HCT116 (cell line): ENCODE measurements at regions not wholly inside any gene's neighbourhood (a gene's known extent, or its start where the extent isn't known, plus 50 kb on each side); places are given as distances from the start of the nearest gene placed in this dataset.

Experiments used
- ATAC-seq: fragments of 200-7000 bp; cut with Tn5 transposase; 2 replicates; pipeline ENCODE4 v1.9.1; 2020; ENCODE audit warnings: mild to moderate bottlenecking, moderate library complexity
- BruUV-seq: library from RNA; stranded (reverse); fragments of 400-500 nt; replicated peaks from 2 replicates; lab custom pipeline; 2021; lab: Mats Ljungman, UMichigan
- CTCF ChIA-PET: fragments of 300-600 bp; sonication (Branson Sonifier 250); formaldehyde crosslinking; loops from one replicate; lab custom pipeline; 2021; ENCODE audit warnings: antibody characterized with exemption; lab: Charles Lee
- POLR2A ChIA-PET: fragments of 300-600, 350-600 bp; sonication (Branson Sonifier 250); formaldehyde crosslinking; loops from one replicate; lab custom pipeline; 2021; ENCODE audit warnings: antibody characterized with exemption; lab: Charles Lee
- RAD21 ChIA-PET, 2 experiments: fragments of 300-600 bp; sonication (Branson Sonifier 250); formaldehyde crosslinking; loops; one replicate each; lab custom pipeline; 2023; ENCODE audit warnings: low total read pairs in 2 of 2; ENCODE audit not compliant: uncharacterized antibody in 2 of 2, unreplicated experiment in 2 of 2, low non-redundant PET in 1 of 2; lab: Charles Lee
- DNase-seq: peaks from one replicate; pipeline ENCODE4 v3.0.0-alpha.2; 2010; ENCODE audit warnings: low read depth, low spot score
- H2AFZ ChIP-seq: fragments of 200-600 bp; shearing (Covaris generic), sonication (generic); 2 replicates; pipeline ENCODE4 v1.6.1; 2017; ENCODE audit warnings: low read depth, mixed run types, mixed read lengths, antibody characterized with exemption, low read length; ENCODE audit not compliant: poor library complexity, severe bottlenecking
- H3K27ac ChIP-seq: 2 replicates; pipeline ENCODE4 v1.5.1; 2012; ENCODE audit warnings: low read depth, low read length
- H3K27me3 ChIP-seq: fragments of 200-600 bp; sonication (generic); 2 replicates; pipeline ENCODE4 v1.6.1; 2016; ENCODE audit warnings: mixed run types, low read length, mixed read lengths; ENCODE audit not compliant: insufficient read depth
- H3K36me3 ChIP-seq, 2 experiments: fragments of 200-500 bp in 1 of 2; fragments of 200-600 bp in 1 of 2; sonication (Bioruptor generic) in 1 of 2; sonication (generic) in 1 of 2; 2 replicates each; pipeline versions ENCODE4 v1.5.1 to v1.6.1; 2014 to 2016; ENCODE audit warnings: low read length in 2 of 2, inconsistent platforms in 1 of 2, mixed read lengths in 1 of 2, mixed run types in 1 of 2; ENCODE audit not compliant: insufficient read depth in 2 of 2, control insufficient read depth in 1 of 2
- H3K4me1 ChIP-seq, 2 experiments: fragments of 200-600 bp in 1 of 2; sonication (generic) in 1 of 2; 2 replicates each; pipeline versions ENCODE4 v1.5.1 to v1.6.1; 2012 to 2017; ENCODE audit warnings: low read length in 2 of 2, inconsistent platforms in 1 of 2, mild to moderate bottlenecking in 1 of 2, mixed read lengths in 1 of 2, mixed run types in 1 of 2, moderate library complexity in 1 of 2; ENCODE audit not compliant: insufficient read depth in 2 of 2, control insufficient read depth in 1 of 2
- H3K4me2 ChIP-seq: fragments of 200-600 bp; sonication (generic); 2 replicates; pipeline ENCODE4 v1.6.1; 2017; ENCODE audit warnings: mixed run types, low read length, mixed read lengths
- H3K4me3 ChIP-seq, 2 experiments: fragments of 200-600 bp in 1 of 2; sonication (generic) in 1 of 2; replicated peaks in 1 of 2; 2 replicates each; pipeline ENCODE4 v1.5.1; 2011 to 2016; ENCODE audit warnings: low read length in 2 of 2, control low read depth in 1 of 2, low read depth in 1 of 2, mild to moderate bottlenecking in 1 of 2, mixed read lengths in 1 of 2, mixed run types in 1 of 2
- H3K79me2 ChIP-seq: fragments of 200-600 bp; sonication (generic); 2 replicates; pipeline ENCODE4 v1.6.1; 2017; ENCODE audit warnings: mild to moderate bottlenecking, mixed run types, low read length, moderate library complexity, mixed read lengths; ENCODE audit not compliant: insufficient read depth
- H3K9ac ChIP-seq: fragments of 200-600 bp; sonication (generic); 2 replicates; pipeline ENCODE4 v1.6.1; 2016; ENCODE audit warnings: low read length, mixed read lengths
- H3K9me2 ChIP-seq: fragments of 200-600 bp; sonication (generic), shearing (Covaris generic); 2 replicates; pipeline ENCODE4 v1.6.1; 2017; ENCODE audit warnings: mixed run types, mild to moderate bottlenecking, moderate library complexity; ENCODE audit not compliant: insufficient read depth
- H3K9me3 ChIP-seq, 2 experiments: fragments of 200-500 bp in 1 of 2; fragments of 200-600 bp in 1 of 2; sonication (Bioruptor generic) in 1 of 2; sonication (generic) in 1 of 2; 2 replicates each; pipeline ENCODE4 v1.6.1; 2014 to 2017; ENCODE audit warnings: low read length in 2 of 2, mixed read lengths in 2 of 2, inconsistent platforms in 1 of 2, low read depth in 1 of 2, mild to moderate bottlenecking in 1 of 2, mixed run types in 1 of 2, moderate library complexity in 1 of 2; ENCODE audit not compliant: control insufficient read depth in 1 of 2, insufficient read depth in 1 of 2
- H4K20me1 ChIP-seq: fragments of 200-600 bp; sonication (generic), shearing (Covaris generic); 2 replicates; pipeline ENCODE4 v1.6.1; 2017; ENCODE audit warnings: mixed run types, mild to moderate bottlenecking, moderate library complexity; ENCODE audit not compliant: insufficient read depth
- CEBPB ChIP-seq: IDR thresholded peaks from 2 replicates; pipeline ENCODE4 v1.6.1; 2012; ENCODE audit warnings: low read depth
- JUND ChIP-seq: IDR thresholded peaks from 2 replicates; pipeline ENCODE4 v1.6.1; 2012
- POLR2A ChIP-seq: IDR thresholded peaks from 2 replicates; pipeline ENCODE4 v1.7.0; 2011; ENCODE audit warnings: borderline replicate concordance; ENCODE audit not compliant: insufficient read depth, insufficient read length; ENCODE audit errors: extremely low read depth
- POLR2AphosphoS5 ChIP-seq: IDR thresholded peaks from 2 replicates; pipeline ENCODE4 v1.6.1; 2011; ENCODE audit warnings: mild to moderate bottlenecking, low read depth, low read length, moderate library complexity
- RAD21 ChIP-seq: IDR thresholded peaks from 2 replicates; pipeline ENCODE4 v1.6.1; 2012; ENCODE audit warnings: low read depth, mild to moderate bottlenecking
- intact Hi-C: fragments of 100-400 bp; cut with micrococcal nuclease; formaldehyde crosslinking; loops from 2 replicates; pipeline ENCODE4 v1.10.0; 2022

- intact Hi-C loops = no loop called here
- no peaks in the 10 kb centered on the region for H3K9me2 ChIP-seq
- H4K20me1 ChIP-seq = no peaks in the 10 kb centered on the region
- H3K4me1 ChIP-seq = peaks cover 5 to 19% of the 10 kb centered on the region in 2 experiments
- no peaks in the 10 kb centered on the region for H3K79me2 ChIP-seq
- TF ChIP-seq CEBPB (no peak), POLR2A (no peak), JUND (no peak)
- ChIA-PET CTCF (interaction anchor here (2.1 kb wide), 1 partner anchor 11 kb away, joined by 9 read pairs; no protein-coding TSS in a partner anchor), POLR2A (no interaction called here), RAD21 (no interaction called here)
- no peak overlapping the region for H3K4me3 ChIP-seq
- no peak overlapping the region for H3K27ac ChIP-seq
- no peak overlapping the region for H2AFZ ChIP-seq
- no peak overlapping the region for H3K9ac ChIP-seq
- H3K4me2 ChIP-seq = no peak overlapping the region
- H3K9me3 ChIP-seq = no peaks in the 10 kb centered on the region
- DNase-seq (no peak), ATAC-seq (no peak)
- no TSS peak for BruUV-seq
- no peaks in the 10 kb centered on the region for H3K36me3 ChIP-seq
- no peaks in the 10 kb centered on the region for H3K27me3 ChIP-seq
Measured at GRCh38 chr2:55782528-55783173, 89.0 kb upstream of the PNPT1 start.

DNA sequence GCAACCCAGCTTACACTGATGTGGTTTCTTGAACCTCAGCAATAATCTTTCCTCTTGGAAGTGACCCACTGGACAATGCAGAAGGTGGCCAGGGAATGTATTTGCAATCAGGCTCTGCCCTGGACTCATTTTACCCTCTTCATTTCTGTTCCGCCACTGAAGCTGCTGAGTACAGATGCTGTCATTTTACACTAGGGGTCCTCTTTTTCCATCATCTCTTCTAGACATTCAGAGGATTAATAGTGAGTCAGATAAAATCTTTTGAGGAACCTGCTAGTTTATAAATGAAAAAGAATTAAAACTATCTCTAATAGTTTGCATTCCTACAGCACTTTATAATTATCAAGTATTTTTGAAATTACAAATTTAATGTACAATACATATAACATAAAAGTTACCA, 87.9 kb upstream of the PNPT1 start:
- Histone ChIP-seq H3K9me2 (no peaks in the 10 kb centered on the region), H3K4me2 (no peak overlapping the region), H3K27ac (no peak overlapping the region), H3K79me2 (no peaks in the 10 kb centered on the region), H3K9me3 (no peaks in the 10 kb centered on the region), H3K9ac (no peak overlapping the region), H3K36me3 (no peaks in the 10 kb centered on the region), H3K4me1 (peaks cover 5 to 19% of the 10 kb centered on the region in 2 experiments), H3K27me3 (no peaks in the 10 kb centered on the region), H4K20me1 (no peaks in the 10 kb centered on the region), H3K4me3 (no peak overlapping the region), H2AFZ (no peak overlapping the region)
- no peak for DNase-seq
- intact Hi-C loops = no loop called here
- CTCF ChIA-PET = interaction anchor here (1.7 to 2.1 kb wide), 2 partner anchors 10 to 180 kb away, joined by 9 read pairs; no protein-coding TSS in a partner anchor
- POLR2A ChIA-PET = no interaction called here
- RAD21 ChIA-PET = no interaction called here
- no TSS peak for BruUV-seq
- ATAC-seq = no peak
- TF ChIP-seq RAD21 = peak; percentile 24; the same call in 1 of the 2 replicates
- no peak for TF ChIP-seq POLR2AphosphoS5
